ENCODE measurements at regions not wholly inside any gene's neighbourhood (a gene's known extent, or its start where the extent isn't known, plus 50 kb on each side); places are given as distances from the start of the nearest gene placed in this dataset.

DNA sequence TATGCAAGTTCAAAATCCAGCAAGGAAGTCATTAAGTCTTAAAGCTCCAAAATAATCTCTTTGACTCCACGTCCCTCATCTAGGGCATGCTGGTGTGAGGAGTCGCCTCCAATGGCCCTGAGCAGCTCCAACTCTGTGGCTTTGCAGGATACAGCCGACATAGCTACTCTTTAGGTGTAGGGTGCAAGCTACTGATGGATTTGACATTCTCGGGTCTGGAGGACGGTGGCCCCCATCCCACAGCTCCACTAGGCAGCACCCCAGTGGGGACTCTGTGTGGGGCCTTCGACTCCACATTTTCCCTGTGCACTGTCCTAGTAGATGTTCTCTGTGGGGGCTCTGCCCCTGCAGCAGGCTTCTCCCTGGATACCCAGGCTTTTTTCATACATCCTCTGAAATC is 333.2 kb upstream of the FGF13 start:
- TF ChIP-seq, protein P1, sequence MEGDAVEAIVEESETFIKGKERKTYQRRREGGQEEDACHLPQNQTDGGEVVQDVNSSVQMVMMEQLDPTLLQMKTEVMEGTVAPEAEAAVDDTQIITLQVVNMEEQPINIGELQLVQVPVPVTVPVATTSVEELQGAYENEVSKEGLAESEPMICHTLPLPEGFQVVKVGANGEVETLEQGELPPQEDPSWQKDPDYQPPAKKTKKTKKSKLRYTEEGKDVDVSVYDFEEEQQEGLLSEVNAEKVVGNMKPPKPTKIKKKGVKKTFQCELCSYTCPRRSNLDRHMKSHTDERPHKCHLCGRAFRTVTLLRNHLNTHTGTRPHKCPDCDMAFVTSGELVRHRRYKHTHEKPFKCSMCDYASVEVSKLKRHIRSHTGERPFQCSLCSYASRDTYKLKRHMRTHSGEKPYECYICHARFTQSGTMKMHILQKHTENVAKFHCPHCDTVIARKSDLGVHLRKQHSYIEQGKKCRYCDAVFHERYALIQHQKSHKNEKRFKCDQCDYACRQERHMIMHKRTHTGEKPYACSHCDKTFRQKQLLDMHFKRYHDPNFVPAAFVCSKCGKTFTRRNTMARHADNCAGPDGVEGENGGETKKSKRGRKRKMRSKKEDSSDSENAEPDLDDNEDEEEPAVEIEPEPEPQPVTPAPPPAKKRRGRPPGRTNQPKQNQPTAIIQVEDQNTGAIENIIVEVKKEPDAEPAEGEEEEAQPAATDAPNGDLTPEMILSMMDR (IDR thresholded peaks at IDR 0.05; ENCODE audit: low read depth, low read length): no peak
- H3K4me3 ChIP-seq (ENCODE audit: low read depth, low read length): no peak overlapping the region
- in situ Hi-C loops (cut with HindIII; ENCODE audit: low sequenced_read_pairs): no loop called here
- DNase-seq (ENCODE audit: low read depth, low spot score): no peak

DNA sequence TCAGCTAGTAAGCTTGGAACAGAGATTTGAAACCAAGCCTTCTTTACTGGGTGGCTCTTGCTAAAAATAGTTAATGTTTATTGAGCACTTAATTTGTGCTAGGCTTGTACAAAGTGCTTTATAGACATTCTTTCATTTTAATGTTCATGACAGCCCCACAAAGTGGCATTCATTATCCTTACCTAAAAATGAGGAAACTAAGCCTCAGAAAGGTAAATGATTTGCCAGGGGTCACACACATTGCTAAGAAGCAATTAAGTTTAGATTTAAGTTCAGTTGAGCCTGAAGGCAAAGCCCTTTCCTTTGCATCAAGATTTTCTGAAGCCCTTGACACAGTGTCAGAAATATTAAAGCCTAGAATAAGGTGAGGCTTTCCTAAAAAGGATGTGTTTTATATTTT is 327.5 kb upstream of the FGF13 start:
- in situ Hi-C loops (cut with HindIII; ENCODE audit: low sequenced_read_pairs): no loop called here
- TF ChIP-seq, protein P1 (IDR thresholded peaks at IDR 0.05; ENCODE audit: low read depth, low read length): no peak
- no peak for DNase-seq (ENCODE audit: low read depth, low spot score)
- H3K4me3 ChIP-seq (ENCODE audit: low read depth, low read length): no peak overlapping the region

DNA sequence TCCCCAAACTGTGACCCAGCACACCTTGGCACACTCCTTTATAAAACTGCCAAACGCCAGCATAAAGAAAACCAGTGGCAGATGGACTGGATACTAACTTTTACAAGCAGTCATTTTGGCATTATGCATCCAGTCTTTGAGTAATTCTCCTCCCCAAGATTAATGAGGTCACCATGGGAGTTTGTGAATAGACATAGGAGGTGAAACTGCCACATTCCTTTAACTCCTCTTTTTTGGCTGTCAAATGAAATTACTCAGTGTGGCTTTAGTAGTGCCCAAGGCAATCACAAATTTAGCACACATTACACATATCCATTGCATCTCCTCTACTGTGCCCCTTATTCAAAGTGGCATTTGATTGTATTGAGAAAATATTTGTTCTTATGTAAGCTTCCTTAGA is 315.3 kb upstream of the FGF13 start:
- no peak for DNase-seq (ENCODE audit: low read depth, low spot score)
- in situ Hi-C loops (cut with HindIII; ENCODE audit: low sequenced_read_pairs): no loop called here
- TF ChIP-seq, protein P1 (IDR thresholded peaks at IDR 0.05; ENCODE audit: low read depth, low read length): no peak
- H3K4me3 ChIP-seq (ENCODE audit: low read depth, low read length): no peak overlapping the region

DNA sequence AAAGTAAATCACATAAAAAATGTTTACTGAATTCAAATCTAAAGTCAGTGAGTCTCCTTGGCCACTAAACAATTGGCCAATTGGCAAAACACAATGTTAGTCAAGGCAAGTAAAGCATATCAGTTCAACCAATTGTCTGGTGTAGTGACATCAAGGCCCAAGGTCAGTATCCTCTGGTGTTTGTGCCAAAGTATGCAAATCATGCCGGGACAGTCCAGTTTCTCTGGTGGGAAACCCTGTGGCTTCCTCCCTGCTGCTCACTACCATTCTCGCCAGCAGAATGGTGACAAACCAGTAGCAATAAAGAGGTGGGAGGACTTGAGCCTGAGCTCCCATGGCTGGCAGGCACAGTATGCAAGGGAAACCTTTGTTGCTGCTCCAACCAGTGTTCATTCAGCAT is 314.9 kb upstream of the FGF13 start:
- TF ChIP-seq, protein P1 (IDR thresholded peaks at IDR 0.05; ENCODE audit: low read depth, low read length): no peak
- in situ Hi-C loops (cut with HindIII; ENCODE audit: low sequenced_read_pairs): no loop called here
- no peak overlapping the region for H3K4me3 ChIP-seq (ENCODE audit: low read depth, low read length)
- no peak for DNase-seq (ENCODE audit: low read depth, low spot score)

DNA sequence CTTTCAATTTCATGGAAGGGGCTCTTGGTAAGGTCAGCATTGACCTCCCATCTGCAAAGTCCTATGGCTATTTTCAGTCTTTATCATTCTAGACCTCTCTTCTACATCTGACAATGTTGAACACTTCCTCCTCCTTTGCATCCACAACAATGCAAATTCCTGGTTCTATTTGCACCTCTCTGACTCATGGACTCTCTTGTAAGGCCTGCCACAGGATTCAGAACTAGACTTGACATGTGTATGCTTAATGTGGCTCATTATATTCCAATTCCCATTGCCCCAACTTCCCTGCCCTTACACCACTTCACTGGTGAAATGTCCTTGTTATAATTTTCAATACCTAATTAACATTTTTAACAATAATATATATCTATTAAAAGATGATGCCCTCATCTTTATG is 314.3 kb upstream of the FGF13 start:
- no peak for DNase-seq (ENCODE audit: low read depth, low spot score)
- no peak overlapping the region for H3K4me3 ChIP-seq (ENCODE audit: low read depth, low read length)
- TF ChIP-seq, protein P1 (IDR thresholded peaks at IDR 0.05; ENCODE audit: low read depth, low read length): no peak
- in situ Hi-C loops (cut with HindIII; ENCODE audit: low sequenced_read_pairs): no loop called here

DNA sequence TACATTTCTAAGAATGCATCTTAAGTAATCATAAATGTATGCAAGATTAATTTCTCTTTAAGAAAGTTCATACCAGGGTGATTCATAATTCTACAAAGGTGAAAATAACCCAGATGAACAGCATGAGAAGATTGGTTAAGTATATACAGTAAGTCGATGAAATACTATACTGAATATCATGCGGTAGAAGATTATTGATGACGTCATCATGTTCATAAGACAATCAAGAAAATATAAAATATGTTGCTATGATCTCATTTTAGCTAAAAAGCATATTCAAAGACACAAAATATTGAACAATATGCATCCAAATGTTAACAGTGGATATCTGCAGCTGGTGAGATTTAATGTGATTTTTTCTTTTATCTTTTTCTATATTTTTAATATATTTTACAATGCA is 312.0 kb upstream of the FGF13 start:
- TF ChIP-seq, protein P1 (IDR thresholded peaks at IDR 0.05; ENCODE audit: low read depth, low read length): no peak
- H3K4me3 ChIP-seq (ENCODE audit: low read depth, low read length): no peak overlapping the region
- in situ Hi-C loops (cut with HindIII; ENCODE audit: low sequenced_read_pairs): no loop called here
- DNase-seq (ENCODE audit: low read depth, low spot score): no peak

DNA sequence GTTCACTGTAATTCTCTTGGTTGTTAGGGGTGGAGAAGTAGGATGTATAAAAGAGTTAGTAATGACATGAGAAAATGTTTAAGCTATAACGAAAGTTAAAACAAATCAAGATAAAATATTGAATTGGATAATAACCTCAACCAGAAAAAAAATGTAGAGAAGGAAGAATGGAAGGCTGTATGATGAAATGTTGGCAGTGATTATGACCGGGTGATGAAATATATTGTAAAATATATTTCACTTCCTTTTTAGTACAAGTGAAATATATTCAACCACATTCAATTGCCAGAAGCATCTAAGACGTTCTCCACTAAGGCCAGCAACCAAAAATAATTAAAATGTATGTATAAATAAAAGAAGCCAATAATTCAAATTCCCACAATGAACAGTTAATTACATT is 309.3 kb upstream of the FGF13 start:
- in situ Hi-C loops (cut with HindIII; ENCODE audit: low sequenced_read_pairs): no loop called here

More for the DNA sequence above, 309.3 kb upstream of the FGF13 start:
- no peak overlapping the region for H3K4me3 ChIP-seq (ENCODE audit: low read depth, low read length)
- DNase-seq (ENCODE audit: low read depth, low spot score): no peak
- TF ChIP-seq, protein P1 (IDR thresholded peaks at IDR 0.05; ENCODE audit: low read depth, low read length): no peak

All from astrocyte of the spinal cord (primary cell).